Activated CD4-positive, alpha-beta T cell treated with anti-CD3 and anti-CD28 coated beads, Interleukin-2, amount 50 U/mL, for 1 hour (primary cell): ENCODE measurements at regions not wholly inside any gene's neighbourhood (a gene's known extent, or its start where the extent isn't known, plus 50 kb on each side); places are given as distances from the start of the nearest gene placed in this dataset.

Experiments
- DNase-seq: peaks from one replicate; pipeline ENCODE4 v3.0.0-alpha.2; 2020

- DNase-seq, result no peak
Observed at GRCh38 chr7:142352543-142352942, 94.7 kb upstream of the PRSS58 start.

GRCh38 chr7:142351145-142351544 is 93.3 kb upstream of the PRSS58 start:
- DNase-seq, result no peak

GRCh38 chr7:142349670-142350405 is 92.0 kb upstream of the PRSS58 start:
- DNase-seq, result no peak

- no peak for DNase-seq
Observed at GRCh38 chr7:142348921-142349405, 91.1 kb upstream of the PRSS58 start.

- DNase-seq, result no peak
Observed at GRCh38 chr7:142348100-142348499, 90.2 kb upstream of the PRSS58 start.

- no peak for DNase-seq
Observed at GRCh38 chr7:142347091-142347490, 89.2 kb upstream of the PRSS58 start.

GRCh38 chr7:142345811-142346210 is 88.0 kb upstream of the PRSS58 start:
- no peak for DNase-seq

GRCh38 chr7:142338633-142339501 is 81.0 kb upstream of the PRSS58 start:
- DNase-seq, result peak; percentile 23

- no peak for DNase-seq
Observed at GRCh38 chr7:142337054-142338001, 79.5 kb upstream of the PRSS58 start.

- no peak for DNase-seq
Observed at GRCh38 chr7:142334806-142335205, 76.9 kb upstream of the PRSS58 start.

- DNase-seq, result no peak
Observed at GRCh38 chr7:142334236-142334635, 76.4 kb upstream of the PRSS58 start.

GRCh38 chr7:142332421-142332820 is 74.6 kb upstream of the PRSS58 start:
- DNase-seq, result no peak

GRCh38 chr7:142331941-142332340 is 74.1 kb upstream of the PRSS58 start:
- no peak for DNase-seq

- no peak for DNase-seq
Observed at GRCh38 chr7:142329062-142329790, 71.4 kb upstream of the PRSS58 start.

- no peak for DNase-seq
Observed at GRCh38 chr7:142328551-142328950, 70.7 kb upstream of the PRSS58 start.

- no peak for DNase-seq
Observed at GRCh38 chr7:142327628-142328405, 70.0 kb upstream of the PRSS58 start.

GRCh38 chr7:142323706-142324105 is 65.8 kb upstream of the PRSS58 start:
- peak; percentile 46 for DNase-seq

GRCh38 chr7:142321391-142321790 is 63.5 kb upstream of the PRSS58 start:
- DNase-seq, result no peak

- DNase-seq, result no peak
Observed at GRCh38 chr7:142320883-142321282, 63.0 kb upstream of the PRSS58 start.

GRCh38 chr7:142319970-142320369 is 62.1 kb upstream of the PRSS58 start:
- peak; percentile 38 for DNase-seq

- DNase-seq, result no peak
Observed at GRCh38 chr7:142314281-142314680, 56.4 kb upstream of the PRSS58 start.
